AG10803 (cell line): ENCODE measurements at regions not wholly inside any gene's neighbourhood (a gene's known extent, or its start where the extent isn't known, plus 50 kb on each side); places are given as distances from the start of the nearest gene placed in this dataset.

ENCODE experiments used
- DNase-seq: peaks from one replicate; pipeline ENCODE4 v3.0.0; 2010; ENCODE audit warnings: low read depth
- H3K4me3 ChIP-seq: 2 replicates; pipeline ENCODE4 v1.5.1; 2011; ENCODE audit warnings: mild to moderate bottlenecking, low read length, control low read depth
- CTCF ChIP-seq: conservative IDR thresholded peaks from 2 replicates; pipeline ENCODE4 v1.5.1; 2011; ENCODE audit warnings: mild to moderate bottlenecking, low read length, control low read depth, inconsistent platforms

- no peak for DNase-seq
- H3K4me3 ChIP-seq: no peak overlapping the region
- no peak for TF ChIP-seq CTCF
These were observed 1002.0 kb downstream of the REEP3 start for GRCh38 chr10:64523065-64523759.

- no peak for DNase-seq
- H3K4me3 ChIP-seq: no peak overlapping the region
- no peak for TF ChIP-seq CTCF
These were observed 1007.2 kb downstream of the REEP3 start for GRCh38 chr10:64528294-64529002.

- H3K4me3 ChIP-seq: no peak overlapping the region
- no peak for TF ChIP-seq CTCF
- DNase-seq: no peak
These were observed 1007.8 kb downstream of the REEP3 start for GRCh38 chr10:64529003-64529350.

- DNase-seq: no peak
- H3K4me3 ChIP-seq: no peak overlapping the region
- no peak for TF ChIP-seq CTCF
These were observed 1013.4 kb downstream of the REEP3 start for GRCh38 chr10:64534616-64535015.

- no peak for DNase-seq
- no peak overlapping the region for H3K4me3 ChIP-seq
- no peak for TF ChIP-seq CTCF
These were observed 1014.1 kb downstream of the REEP3 start for GRCh38 chr10:64535131-64535867.

GRCh38 chr10:64537112-64537511, 1015.9 kb downstream of the REEP3 start:
- TF ChIP-seq CTCF: no peak
- no peak overlapping the region for H3K4me3 ChIP-seq
- no peak for DNase-seq
